ENCODE measurements at regions not wholly inside any gene's neighbourhood (a gene's known extent, or its start where the extent isn't known, plus 50 kb on each side); places are given as distances from the start of the nearest gene placed in this dataset.

GRCh38 chr17:77495575-77495974 is 354.8 kb downstream of the SEC14L1 start:
- no peak for DNase-seq (ENCODE audit: low read depth in 2 of 3, low spot score in 1 of 3)

DNA sequence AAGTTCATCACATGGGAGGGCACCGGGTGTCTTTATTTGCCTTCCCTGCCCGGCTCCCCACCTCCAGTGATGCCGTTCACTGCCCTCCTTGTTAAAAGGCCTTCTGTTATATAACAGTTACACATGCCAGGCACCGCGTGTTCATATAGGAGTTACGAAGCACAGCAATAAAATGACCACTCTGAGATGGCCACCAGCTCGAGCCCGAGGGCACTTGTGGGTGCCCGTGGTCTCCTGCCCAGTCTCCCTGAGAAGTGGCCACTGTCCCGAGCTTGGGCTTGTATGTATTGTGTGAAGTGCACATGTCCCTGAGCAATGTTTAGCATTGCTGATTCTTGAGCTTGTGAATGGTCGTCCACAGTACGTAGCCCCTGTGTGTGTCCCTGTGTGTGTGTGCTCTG is 355.6 kb downstream of the SEC14L1 start:
- no peak for DNase-seq (ENCODE audit: low read depth in 2 of 3, low spot score in 1 of 3)

GRCh38 chr17:77496831-77497577 is 356.2 kb downstream of the SEC14L1 start:
- DNase-seq (ENCODE audit: low read depth in 2 of 3, low spot score in 1 of 3) = no peak

- DNase-seq (ENCODE audit: low read depth in 2 of 3, low spot score in 1 of 3) = no peak
Observed at GRCh38 chr17:77497578-77497934, 356.8 kb downstream of the SEC14L1 start.

DNA sequence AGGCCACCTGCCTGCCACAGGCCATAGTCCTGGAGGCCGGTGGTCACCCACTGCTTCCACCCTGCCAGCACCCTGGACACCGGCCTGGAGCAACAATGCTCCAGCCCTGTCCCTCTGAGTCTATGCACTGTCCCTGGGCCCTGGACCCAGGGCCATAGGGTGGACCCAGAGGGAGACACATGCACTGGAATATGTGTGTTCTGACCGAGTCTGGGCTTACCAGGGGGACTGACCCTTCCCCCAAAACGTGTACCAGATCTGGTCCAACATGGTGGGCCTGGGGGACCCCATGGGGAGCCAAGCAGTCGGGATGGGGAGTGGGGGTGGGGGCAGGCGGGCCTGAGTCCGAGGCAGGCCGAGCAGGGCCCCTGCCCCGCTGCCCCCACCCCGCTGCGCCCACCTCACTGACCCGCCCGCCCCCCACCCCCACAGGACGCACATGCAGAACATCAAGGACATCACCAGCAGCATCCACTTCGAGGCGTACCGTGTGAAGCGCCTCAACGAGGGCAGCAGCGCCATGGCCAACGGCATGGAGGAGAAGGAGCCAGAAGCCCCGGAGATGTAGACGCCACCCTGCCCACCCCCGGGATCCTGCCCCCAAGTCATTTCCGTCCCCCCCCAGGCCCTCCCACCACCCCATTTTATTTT is 357.4 kb downstream of the SEC14L1 start:
- no peak for DNase-seq (ENCODE audit: low read depth in 2 of 3, low spot score in 1 of 3)

GRCh38 chr17:77498791-77499698 is 358.3 kb downstream of the SEC14L1 start:
- no peak for DNase-seq (ENCODE audit: low read depth in 2 of 3, low spot score in 1 of 3)

- no peak for DNase-seq (ENCODE audit: low read depth in 2 of 3, low spot score in 1 of 3)
Observed at GRCh38 chr17:77499699-77500435, 359.1 kb downstream of the SEC14L1 start.

- DNase-seq (ENCODE audit: low read depth in 2 of 3, low spot score in 1 of 3) = peak in 1 of 3 donors; percentile 22
Observed at GRCh38 chr17:77501101-77501566, 360.4 kb downstream of the SEC14L1 start.

DNA sequence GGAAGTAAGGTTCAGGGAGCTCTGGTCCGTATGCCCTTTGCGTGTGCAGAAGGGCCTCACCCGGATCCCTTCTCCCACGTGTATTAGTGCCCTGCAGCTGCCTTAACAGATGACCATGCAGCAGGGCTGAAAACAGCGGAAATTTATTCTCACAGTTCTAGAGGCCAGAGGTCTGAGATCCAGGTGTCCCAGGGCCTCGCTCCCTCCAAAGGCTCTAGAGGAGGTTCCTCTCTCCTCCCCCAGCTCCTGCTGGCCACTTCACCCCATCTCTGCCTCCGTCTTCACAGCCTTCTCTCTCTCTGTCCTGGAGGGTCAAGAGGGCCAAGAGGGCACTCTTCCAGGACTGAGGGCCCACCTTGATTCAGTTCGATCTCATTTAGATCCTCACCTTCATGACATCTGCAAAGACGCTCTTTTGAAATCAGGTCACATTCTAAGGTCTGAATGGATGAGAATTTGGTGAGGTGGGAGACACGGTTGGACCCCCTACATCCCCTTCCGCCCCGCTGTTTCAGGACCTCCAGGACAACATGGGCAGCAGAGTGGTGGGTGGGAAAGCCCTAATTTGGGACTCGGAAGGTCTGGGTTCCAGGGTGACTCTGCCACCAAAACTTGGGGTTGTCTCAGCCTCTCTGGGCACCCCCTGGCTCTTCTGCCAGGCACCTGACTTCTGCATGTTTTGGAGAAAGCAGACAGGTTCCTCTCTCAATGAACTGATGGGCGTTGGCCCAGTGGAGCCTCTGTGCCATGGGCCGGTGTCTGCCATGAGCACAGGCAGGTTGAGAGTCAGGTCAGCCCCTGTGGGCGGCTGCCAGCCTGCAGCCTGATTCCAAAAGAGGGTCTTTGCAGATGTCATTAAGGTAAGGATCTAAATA is 361.2 kb downstream of the SEC14L1 start:
- DNase-seq (ENCODE audit: low read depth in 2 of 3, low spot score in 1 of 3) = no peak

- no peak for DNase-seq (ENCODE audit: low read depth in 2 of 3, low spot score in 1 of 3)
Observed at GRCh38 chr17:77502626-77503292, 362.0 kb downstream of the SEC14L1 start.

DNA sequence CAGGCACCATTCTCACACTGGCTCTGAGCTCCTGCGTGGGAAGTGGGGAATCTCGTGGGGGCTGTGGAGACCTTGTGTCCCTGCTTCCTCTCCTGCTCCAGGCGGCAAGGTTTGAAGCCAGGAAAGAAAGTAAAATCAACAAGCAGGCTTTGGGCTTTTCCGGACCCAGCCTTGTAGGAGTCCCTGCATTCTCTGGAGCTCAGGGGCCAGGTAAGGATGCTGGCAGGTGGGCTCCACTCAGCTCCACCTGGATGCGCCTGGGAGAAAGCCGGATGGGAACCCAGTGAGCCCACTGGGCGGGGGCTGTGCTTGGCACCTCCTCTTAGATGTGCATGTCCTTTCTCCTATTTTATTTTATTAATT is 362.5 kb downstream of the SEC14L1 start:
- no peak for DNase-seq (ENCODE audit: low read depth in 2 of 3, low spot score in 1 of 3)

- no peak for DNase-seq (ENCODE audit: low read depth in 2 of 3, low spot score in 1 of 3)
Observed at GRCh38 chr17:77503916-77504651, 363.3 kb downstream of the SEC14L1 start.

DNA sequence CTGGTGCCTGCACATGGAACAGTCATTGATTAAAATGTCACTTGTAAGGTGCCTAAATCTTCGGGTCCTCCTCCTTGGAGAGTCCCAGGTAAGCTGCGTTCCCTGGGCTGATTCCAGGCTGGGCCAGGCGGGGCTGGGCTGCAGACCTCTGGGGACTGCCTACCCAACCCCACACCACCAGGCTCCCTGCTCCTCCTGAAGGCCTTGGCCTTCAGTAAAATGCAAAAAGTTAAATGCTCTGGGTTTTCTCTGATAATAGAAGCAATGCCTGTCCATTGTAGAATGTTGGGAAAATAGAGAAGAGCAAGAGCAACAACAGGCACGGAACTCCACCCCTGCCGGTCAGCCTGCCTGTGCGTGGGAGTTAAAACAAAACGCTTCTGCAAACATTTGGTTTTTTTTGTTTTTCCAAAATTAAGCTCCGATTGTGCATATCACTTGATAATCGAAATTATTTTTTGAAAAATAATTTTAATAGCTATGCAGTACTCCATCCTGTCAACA is 363.9 kb downstream of the SEC14L1 start:
- DNase-seq (ENCODE audit: low read depth in 2 of 3, low spot score in 1 of 3) = no peak

GRCh38 chr17:77505181-77505639 is 364.4 kb downstream of the SEC14L1 start:
- DNase-seq (ENCODE audit: low read depth in 2 of 3, low spot score in 1 of 3) = no peak

- DNase-seq (ENCODE audit: low read depth in 2 of 3, low spot score in 1 of 3) = no peak
Observed at GRCh38 chr17:77506371-77506991, 365.7 kb downstream of the SEC14L1 start.

DNA sequence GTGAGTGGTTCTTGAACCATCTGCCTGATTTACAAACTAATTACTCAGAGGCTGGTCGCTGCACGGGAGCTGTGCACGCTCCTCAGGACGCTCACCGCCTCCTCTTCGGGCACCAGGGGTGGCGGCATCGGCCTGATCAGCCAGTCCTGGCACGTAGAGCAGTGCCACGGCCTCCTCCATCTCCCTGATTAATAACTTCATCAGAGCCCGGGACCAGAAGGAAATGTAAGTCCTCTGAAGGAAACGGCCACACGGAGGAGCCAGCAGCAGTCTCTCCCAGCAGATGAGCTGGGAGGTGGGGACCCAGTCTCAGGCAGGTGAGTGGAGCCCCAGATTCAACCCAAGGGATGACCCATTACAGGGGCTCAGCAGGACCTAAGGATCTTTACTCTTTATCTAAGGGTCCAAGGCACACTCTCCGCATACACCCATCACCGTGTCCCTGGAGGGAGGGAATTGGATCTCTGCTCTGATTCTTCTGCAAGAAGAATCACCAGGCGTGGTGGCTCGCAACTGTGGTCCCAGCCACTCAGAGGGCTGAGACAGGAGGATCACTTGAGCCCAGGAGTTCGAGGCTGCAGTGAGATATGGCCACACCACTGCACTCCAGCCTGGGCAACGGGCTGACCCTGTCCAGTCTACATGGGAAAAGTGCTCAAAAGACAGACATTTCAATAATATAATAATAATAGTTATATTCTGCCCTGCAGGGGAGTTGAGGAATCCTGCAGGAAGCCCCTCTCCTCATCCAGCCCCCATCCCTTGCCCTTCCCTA is 366.5 kb downstream of the SEC14L1 start:
- DNase-seq (ENCODE audit: low read depth in 2 of 3, low spot score in 1 of 3) = no peak

DNA sequence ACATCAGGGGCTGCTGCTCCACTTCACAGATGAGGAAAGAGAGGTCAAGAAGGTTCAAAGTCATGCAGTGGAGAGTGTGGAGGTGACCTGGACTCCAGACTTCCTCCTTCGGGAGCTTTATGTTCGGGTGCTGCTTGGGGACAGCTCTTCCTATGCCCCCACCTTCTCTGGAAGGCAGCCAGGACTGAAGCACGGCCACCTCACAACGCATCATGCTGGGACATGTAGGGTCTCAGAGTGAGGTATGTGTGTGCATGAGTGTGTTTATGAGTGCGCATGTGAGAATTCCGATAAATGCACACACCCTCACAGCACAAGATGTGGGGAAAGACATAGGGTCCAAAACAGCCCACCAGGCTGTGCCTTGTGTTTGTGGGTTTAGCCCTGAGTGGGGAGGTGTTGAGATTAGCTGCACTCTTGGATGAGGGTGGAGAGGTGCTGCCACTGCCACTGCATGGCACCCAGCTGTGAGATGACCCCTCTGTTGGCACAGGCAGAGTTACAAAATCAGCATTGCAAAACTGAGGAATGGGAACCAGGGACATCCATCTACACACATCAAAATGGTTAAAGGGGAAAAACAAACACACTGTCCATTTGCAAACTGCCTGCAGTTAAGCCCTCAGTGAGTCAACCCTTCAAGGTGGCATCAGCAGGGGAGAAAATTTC is 367.4 kb downstream of the SEC14L1 start:
- no peak for DNase-seq (ENCODE audit: low read depth in 2 of 3, low spot score in 1 of 3)
